Stimulated activated CD8-positive, alpha-beta memory T cell treated with anti-CD3 and anti-CD28 coated beads, Interleukin-7, amount 100 ng/mL, for 4 hours (primary cell): ENCODE measurements at regions not wholly inside any gene's neighbourhood (a gene's known extent, or its start where the extent isn't known, plus 50 kb on each side); places are given as distances from the start of the nearest gene placed in this dataset.
"Not testable (repeated sequence)": the region's sequence is repeated elsewhere in the genome, so short reads cannot be mapped to it uniquely, and the experiment has no call there.

ENCODE experiments used
- DNase-seq, 2 donors: peaks; one replicate each; pipeline ENCODE4 v3.0.0-alpha.2; 2020; ENCODE audit warnings: low read depth in 2 of 2

GRCh38 chr15:69554279-69554961, 101.8 kb downstream of the RPLP1 start:
- no peak for DNase-seq

GRCh38 chr15:69555080-69555479, 102.5 kb downstream of the RPLP1 start:
- DNase-seq: no peak

GRCh38 chr15:69556344-69556743, 103.7 kb downstream of the RPLP1 start:
- DNase-seq: no peak

DNA sequence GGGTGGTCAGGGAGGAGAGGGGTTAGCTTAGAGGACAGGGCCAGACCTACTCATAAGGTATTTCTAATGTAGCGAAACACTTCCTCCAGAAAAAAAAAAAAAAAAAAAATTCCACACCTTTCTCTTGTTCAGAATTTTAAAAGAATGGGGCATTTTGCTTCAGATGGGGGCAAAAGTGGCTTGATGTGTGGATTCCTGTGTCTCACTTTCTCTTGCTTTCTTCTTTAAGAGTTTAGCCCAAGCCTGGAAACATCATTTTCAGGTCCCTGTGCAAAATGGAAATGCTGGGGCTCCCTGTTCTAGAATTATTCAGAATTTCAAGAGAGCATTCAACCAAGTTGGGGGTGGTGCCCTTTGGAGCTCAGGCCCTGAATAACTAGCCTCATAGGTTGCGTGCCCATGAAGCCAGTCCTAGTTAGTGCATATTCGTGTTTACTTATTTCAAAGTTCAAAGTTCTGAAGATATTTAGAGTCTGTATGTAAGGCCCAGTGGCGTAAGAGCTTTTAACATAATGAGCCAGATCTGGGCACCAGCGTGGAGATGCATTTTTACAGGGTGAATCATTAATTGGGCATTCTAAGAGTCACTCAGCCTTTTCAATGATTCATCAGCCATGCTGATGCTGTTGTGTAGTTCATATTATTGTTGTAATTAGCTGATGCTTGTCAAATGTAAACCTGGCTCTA, 104.5 kb downstream of the RPLP1 start:
- DNase-seq: no peak

DNA sequence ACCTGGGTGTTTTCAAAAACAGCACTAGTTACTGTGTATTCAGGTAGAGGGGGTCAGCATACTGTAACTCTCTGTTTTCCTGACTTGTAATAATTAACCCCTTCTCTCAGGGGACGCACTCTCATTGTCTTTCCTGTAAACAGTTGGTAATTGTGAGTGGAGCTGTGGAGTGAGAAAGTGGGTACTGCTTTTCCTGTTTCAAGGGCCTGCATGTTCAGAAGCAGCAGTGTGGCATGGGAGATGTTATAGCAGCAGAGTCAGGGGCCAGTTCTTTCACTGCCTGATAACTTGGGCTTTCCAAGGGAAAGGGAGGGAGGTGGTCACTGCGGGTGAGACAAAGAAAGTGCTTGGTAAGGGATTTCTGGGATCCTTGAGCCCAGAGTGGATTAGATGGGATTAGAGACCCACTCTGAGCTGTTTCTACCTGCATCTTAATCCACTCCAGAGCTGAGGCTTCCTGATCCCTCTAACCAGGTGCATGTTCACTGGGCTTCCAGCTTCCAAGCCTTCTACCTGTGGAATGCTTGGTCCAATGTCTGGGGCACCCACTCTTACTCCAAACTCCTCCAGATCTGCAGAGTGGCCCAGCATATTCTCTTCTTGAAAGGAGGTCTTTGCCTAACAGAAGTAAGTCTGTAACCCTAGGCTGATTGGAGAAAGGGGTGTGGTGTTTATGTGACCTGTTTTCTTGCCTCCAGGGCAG, 105.2 kb downstream of the RPLP1 start:
- no peak for DNase-seq

DNA sequence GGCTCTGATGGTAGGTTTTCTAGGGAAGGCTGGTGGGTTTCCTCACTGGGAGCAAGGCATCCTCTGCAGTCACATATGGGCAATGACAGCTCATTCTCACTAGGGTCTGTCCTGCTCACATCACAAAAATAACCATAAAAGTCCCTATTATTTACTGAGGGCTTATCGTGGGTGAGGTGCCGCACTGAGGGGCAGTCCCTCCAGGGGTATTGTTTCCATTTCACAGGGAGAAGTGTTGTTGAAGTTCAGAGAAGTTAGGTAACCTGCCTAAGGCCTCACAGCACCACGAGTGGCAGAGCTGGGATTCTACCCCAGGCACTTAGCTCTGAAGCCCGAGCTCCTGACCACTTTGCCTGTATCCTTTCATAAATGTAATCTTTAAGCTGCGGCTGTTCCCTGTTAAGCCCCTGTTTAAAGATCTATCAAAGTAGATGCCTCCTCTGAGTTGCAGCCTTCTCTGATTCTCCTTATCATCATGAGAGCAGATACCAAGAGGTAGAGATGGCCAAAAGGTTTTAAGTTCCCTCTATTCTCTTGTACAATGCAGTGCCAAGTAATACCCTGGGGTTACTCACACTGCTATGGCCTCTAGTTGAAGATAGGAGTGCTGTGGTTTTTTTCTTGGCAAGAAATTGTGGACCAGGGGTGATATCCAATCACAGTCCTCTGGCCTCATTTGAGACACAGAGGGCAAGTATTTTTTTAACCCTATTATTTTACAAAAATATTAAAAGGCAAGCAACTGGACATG, 107.0 kb downstream of the RPLP1 start:
- DNase-seq: no peak

GRCh38 chr15:69561071-69561784, 108.6 kb downstream of the RPLP1 start:
- no peak for DNase-seq

DNA sequence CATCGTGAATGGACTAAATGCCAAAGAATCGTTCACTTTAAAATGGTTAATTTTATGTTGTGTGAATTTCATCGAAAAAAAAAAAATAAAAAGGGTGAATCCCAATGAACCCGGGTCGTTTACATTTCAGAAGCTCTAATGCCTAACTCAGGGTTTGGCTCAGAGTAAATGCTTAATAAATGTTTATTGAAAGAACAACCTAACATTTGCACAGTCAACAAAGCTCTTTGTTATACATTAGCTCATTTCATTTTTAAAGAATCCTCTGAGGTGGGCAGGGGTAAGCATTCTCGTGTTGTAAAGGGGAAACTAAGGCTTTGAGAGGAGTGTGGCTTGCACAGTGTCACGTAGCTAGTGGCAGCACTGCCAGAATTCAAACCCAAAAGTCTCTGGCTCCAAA, 109.5 kb downstream of the RPLP1 start:
- DNase-seq: no peak

- no peak for DNase-seq
These were observed 109.9 kb downstream of the RPLP1 start for GRCh38 chr15:69562564-69562963.

DNA sequence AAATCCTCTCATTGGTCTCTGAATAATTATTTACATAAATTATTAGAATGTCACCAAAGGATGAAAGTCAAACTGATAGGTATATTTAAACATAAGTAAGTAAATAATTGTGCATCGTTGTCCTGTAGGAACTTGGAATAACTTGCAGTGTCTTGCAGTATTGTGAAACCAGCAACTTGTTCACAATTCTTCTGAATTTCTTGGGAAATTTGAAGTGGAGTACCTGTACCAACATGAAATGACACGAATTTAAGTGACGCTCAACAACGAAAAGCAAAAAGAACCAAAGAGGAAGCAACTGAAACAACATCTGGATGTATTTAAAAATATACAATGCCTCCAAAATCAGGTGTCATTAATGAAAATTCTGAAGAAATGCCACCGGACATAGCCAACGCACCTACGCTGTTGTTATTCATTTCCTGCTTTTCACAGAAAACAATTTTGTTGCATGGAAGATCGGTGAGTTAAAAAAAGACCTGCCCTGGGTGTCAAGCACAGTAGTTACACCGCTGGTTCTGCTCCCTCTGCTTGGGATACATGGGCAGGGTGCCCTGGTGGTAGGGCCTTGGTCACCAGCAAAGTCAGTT, 112.5 kb downstream of the RPLP1 start:
- DNase-seq: no peak

DNA sequence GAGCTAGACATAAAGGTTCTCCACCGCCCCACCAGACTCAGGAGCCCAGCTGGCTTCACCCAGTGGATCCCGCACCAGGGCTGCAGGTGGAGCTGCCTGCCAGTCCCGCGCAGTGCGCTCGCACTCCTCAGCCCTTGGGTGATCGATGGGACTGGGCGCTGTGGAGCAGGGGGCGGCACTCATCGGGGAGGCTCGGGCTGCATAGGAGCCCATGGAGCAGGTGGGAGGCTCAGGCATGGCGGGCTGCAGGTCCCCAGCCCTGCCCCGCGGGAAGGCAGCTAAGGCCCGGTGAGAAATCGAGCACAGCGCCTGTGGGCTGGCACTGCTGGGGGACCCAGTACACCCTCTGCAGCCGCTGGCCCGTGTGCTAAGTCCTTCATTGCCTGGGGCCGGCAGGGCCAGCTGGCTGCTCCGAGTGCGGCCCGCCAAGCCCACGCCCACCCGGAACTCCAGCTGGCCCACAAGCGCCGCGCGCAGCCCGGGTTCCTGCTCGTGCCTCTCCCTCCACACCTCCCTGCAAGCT, 114.7 kb downstream of the RPLP1 start:
- DNase-seq: not testable (repeated sequence)

DNA sequence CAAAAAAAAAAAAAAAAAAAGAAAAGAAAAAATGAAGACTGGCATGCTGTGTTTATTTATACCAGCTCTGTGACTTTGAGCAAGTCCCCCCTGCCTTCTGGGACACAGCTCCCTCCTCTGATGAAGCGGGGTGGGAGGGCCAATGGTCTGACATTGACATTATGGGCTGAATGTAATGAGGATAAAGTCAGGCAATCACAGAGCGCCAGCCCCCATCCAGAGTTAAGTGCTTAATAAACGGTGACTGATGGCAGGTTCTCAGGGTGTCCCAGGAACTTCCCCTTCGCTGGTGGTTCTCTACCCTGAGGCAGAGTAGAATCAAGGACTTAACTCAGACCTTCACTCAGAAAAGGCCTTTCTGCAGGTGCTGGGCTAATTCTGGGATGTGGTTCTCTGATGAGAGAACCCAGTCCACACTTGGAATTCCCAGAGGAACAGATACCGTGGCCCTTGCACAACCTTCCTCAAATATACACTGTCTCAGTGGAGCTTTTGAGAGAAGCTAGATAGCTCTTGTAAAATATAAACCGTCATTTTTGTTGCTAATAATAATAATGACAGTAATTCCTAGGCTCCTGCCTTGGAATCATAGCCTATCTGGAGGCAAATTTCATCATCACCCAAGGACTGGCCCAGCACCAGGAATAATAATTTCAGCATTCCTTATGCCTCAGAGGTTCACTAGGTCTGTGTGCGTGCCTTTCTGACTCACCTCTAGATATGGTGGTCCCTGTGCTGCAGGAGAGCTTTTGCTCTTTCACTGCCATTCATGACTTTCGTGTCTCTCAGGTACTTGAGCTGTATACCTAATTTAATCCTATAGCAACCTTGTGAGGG, 115.8 kb downstream of the RPLP1 start:
- no peak for DNase-seq

DNA sequence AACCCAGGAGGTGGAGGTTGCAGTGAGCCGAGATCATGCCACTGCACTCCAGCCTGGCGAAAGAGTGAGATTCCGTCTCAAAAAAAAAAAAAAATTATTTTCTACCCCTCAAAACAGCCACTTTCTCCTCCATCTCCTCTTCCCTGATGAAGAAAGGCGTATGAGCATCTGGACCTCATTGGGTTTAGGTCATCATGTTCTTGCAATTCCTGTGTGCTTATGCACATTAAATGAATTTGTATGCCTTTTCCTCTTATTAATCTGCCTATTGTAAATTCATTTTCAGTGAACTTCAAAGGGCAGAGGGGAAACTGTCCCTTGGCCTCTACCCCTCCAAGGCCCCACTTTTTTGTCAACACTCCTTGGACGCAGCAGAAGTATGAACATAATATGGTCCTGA, 117.8 kb downstream of the RPLP1 start:
- DNase-seq: no peak

DNA sequence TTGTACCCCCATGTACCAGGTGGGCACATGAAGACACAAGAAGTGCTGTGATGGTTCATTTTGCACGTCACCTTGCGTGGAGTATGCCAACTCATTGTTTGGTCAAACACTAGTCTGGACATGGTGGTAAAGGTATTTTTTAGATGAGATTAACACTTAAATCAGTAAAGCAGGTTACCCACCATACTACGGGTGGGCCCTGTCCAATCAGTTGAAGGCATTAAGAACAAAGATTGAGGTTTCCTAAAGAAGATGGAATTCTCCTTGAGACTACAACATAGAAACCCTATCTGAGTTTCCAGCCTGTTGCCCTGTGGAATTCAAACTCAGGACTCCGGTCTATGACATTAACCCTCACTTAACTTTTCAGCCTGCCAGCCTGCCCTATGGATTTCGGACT, 118.4 kb downstream of the RPLP1 start:
- DNase-seq: no peak

GRCh38 chr15:69573278-69573677, 120.7 kb downstream of the RPLP1 start:
- not testable (repeated sequence) for DNase-seq

GRCh38 chr15:69573815-69574475, 121.3 kb downstream of the RPLP1 start:
- peak; percentile 54 to 57 for DNase-seq

DNA sequence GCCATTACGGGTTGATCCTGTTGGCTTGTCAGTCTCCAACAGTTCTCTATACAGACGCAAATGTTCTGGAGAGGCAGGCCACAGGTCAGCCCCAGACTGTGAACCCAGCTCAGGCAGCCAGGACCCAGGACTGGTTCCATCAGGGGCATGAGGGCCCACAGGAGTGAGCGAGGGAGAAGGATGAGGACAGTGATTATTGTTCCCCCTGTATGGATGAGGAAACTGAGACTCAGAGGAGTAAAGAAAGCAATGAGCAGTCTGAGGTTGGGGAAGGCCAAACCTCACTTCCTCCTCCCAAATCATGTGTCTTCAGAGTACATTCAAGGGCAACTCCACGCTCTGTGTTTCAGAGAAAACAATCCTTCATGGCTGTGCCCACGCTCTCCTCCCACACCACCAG, 121.9 kb downstream of the RPLP1 start:
- no peak for DNase-seq

GRCh38 chr15:69575387-69575786, 122.8 kb downstream of the RPLP1 start:
- no peak for DNase-seq

- peak; percentile 45 to 46 for DNase-seq
These were observed 123.5 kb downstream of the RPLP1 start for GRCh38 chr15:69576035-69576526.
